ENCODE measurements at regions not wholly inside any gene's neighbourhood (a gene's known extent, or its start where the extent isn't known, plus 50 kb on each side); places are given as distances from the start of the nearest gene placed in this dataset.

GRCh38 chr1:201691716-201692554, 137.0 kb upstream of the IPO9 start:
- Histone ChIP-seq H3K36me3 (ENCODE audit: control insufficient read depth in 2 of 2, insufficient read depth in 2 of 2, low read length in 2 of 2) (no peaks in the 10 kb centered on the region), H3K4me1 (ENCODE audit: control insufficient read depth in 2 of 2, insufficient read depth in 2 of 2, low read length in 2 of 2) (peaks cover 18 to 20% of the 10 kb centered on the region in 2 donors), H3K27ac (ENCODE audit: low read depth in 2 of 2, low read length in 2 of 2) (no peak overlapping the region), H3K9me3 (ENCODE audit: control insufficient read depth in 2 of 2, low read length in 2 of 2) (no peaks in the 10 kb centered on the region), H3K4me3 (ENCODE audit: low read length in 2 of 2) (no peak overlapping the region), H3K27me3 (ENCODE audit: control insufficient read depth in 2 of 2, insufficient read depth in 2 of 2, low read length in 2 of 2) (no peaks in the 10 kb centered on the region), H3K9ac (ENCODE audit: low read depth in 1 of 2, low read length in 2 of 2) (no peak overlapping the region)

GRCh38 chr1:201692555-201693394, 136.2 kb upstream of the IPO9 start:
- Histone ChIP-seq H3K9ac (ENCODE audit: low read depth in 1 of 2, low read length in 2 of 2) (no peak overlapping the region), H3K4me1 (ENCODE audit: control insufficient read depth in 2 of 2, insufficient read depth in 2 of 2, low read length in 2 of 2) (peaks cover 13 to 16% of the 10 kb centered on the region in 2 donors), H3K9me3 (ENCODE audit: control insufficient read depth in 2 of 2, low read length in 2 of 2) (no peaks in the 10 kb centered on the region), H3K27me3 (ENCODE audit: control insufficient read depth in 2 of 2, insufficient read depth in 2 of 2, low read length in 2 of 2) (no peaks in the 10 kb centered on the region), H3K36me3 (ENCODE audit: control insufficient read depth in 2 of 2, insufficient read depth in 2 of 2, low read length in 2 of 2) (no peaks in the 10 kb centered on the region), H3K27ac (ENCODE audit: low read depth in 2 of 2, low read length in 2 of 2) (no peak overlapping the region), H3K4me3 (ENCODE audit: low read length in 2 of 2) (no peak overlapping the region)

DNA sequence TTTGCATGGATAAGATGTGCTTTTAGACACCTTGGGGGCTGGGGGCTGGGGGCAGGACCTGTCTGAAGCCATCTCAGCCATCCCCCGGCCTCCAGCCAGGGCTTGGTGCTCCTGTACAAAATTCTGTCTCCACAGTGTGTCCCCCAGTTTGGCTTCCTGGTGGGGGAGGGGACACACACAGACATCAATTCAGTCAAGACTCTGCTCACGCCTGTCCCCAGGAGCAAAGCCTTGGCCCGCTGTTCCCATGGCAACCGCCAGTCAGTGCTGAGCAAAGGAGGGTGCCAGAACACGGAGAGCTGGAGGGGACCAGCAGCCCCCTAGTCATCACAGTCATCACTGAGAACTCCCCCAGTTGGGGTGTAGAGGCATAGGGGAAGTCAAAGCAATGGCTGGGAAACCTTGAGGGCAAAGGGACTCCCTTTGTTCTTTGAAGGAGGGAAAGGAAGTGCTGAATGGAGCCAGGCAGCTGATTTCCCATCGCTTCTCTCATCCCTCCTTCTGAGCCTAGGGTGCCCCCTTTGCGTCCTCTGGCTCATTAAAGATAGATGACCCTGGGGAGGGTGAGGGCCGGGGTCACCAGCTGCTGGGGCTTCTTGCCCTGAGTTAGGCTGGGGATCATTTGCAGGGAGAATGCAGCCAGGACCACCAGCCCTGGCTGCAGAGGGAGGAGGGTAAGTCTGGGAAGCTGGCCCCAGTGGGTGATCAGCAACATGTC, 134.9 kb upstream of the IPO9 start:
- Histone ChIP-seq H3K9me3 (ENCODE audit: control insufficient read depth in 2 of 2, low read length in 2 of 2) (no peaks in the 10 kb centered on the region), H3K36me3 (ENCODE audit: control insufficient read depth in 2 of 2, insufficient read depth in 2 of 2, low read length in 2 of 2) (no peaks in the 10 kb centered on the region), H3K4me1 (ENCODE audit: control insufficient read depth in 2 of 2, insufficient read depth in 2 of 2, low read length in 2 of 2) (peaks cover 13 to 16% of the 10 kb centered on the region in 2 donors), H3K27ac (ENCODE audit: low read depth in 2 of 2, low read length in 2 of 2) (no peak overlapping the region), H3K4me3 (ENCODE audit: low read length in 2 of 2) (no peak overlapping the region), H3K27me3 (ENCODE audit: control insufficient read depth in 2 of 2, insufficient read depth in 2 of 2, low read length in 2 of 2) (no peaks in the 10 kb centered on the region), H3K9ac (ENCODE audit: low read depth in 1 of 2, low read length in 2 of 2) (no peak overlapping the region)

- Histone ChIP-seq H3K9me3 (ENCODE audit: control insufficient read depth in 2 of 2, low read length in 2 of 2) (no peaks in the 10 kb centered on the region), H3K4me1 (ENCODE audit: control insufficient read depth in 2 of 2, insufficient read depth in 2 of 2, low read length in 2 of 2) (peaks cover 13 to 16% of the 10 kb centered on the region in 2 donors), H3K27ac (ENCODE audit: low read depth in 2 of 2, low read length in 2 of 2) (no peak overlapping the region), H3K4me3 (ENCODE audit: low read length in 2 of 2) (no peak overlapping the region), H3K9ac (ENCODE audit: low read depth in 1 of 2, low read length in 2 of 2) (no peak overlapping the region), H3K27me3 (ENCODE audit: control insufficient read depth in 2 of 2, insufficient read depth in 2 of 2, low read length in 2 of 2) (no peaks in the 10 kb centered on the region), H3K36me3 (ENCODE audit: control insufficient read depth in 2 of 2, insufficient read depth in 2 of 2, low read length in 2 of 2) (no peaks in the 10 kb centered on the region)
These were observed 134.2 kb upstream of the IPO9 start for GRCh38 chr1:201694608-201695335.

- H3K27ac ChIP-seq (ENCODE audit: low read depth in 2 of 2, low read length in 2 of 2): no peak overlapping the region
- no peaks in the 10 kb centered on the region for H3K9me3 ChIP-seq (ENCODE audit: control insufficient read depth in 2 of 2, low read length in 2 of 2)
- no peaks in the 10 kb centered on the region for H3K27me3 ChIP-seq (ENCODE audit: control insufficient read depth in 2 of 2, insufficient read depth in 2 of 2, low read length in 2 of 2)
- H3K36me3 ChIP-seq (ENCODE audit: control insufficient read depth in 2 of 2, insufficient read depth in 2 of 2, low read length in 2 of 2): no peaks in the 10 kb centered on the region
- H3K9ac ChIP-seq (ENCODE audit: low read depth in 1 of 2, low read length in 2 of 2): no peak overlapping the region
- peaks cover 13 to 16% of the 10 kb centered on the region in 2 donors for H3K4me1 ChIP-seq (ENCODE audit: control insufficient read depth in 2 of 2, insufficient read depth in 2 of 2, low read length in 2 of 2)
- no peak overlapping the region for H3K4me3 ChIP-seq (ENCODE audit: low read length in 2 of 2)
These were observed 133.3 kb upstream of the IPO9 start for GRCh38 chr1:201695607-201696006.

DNA sequence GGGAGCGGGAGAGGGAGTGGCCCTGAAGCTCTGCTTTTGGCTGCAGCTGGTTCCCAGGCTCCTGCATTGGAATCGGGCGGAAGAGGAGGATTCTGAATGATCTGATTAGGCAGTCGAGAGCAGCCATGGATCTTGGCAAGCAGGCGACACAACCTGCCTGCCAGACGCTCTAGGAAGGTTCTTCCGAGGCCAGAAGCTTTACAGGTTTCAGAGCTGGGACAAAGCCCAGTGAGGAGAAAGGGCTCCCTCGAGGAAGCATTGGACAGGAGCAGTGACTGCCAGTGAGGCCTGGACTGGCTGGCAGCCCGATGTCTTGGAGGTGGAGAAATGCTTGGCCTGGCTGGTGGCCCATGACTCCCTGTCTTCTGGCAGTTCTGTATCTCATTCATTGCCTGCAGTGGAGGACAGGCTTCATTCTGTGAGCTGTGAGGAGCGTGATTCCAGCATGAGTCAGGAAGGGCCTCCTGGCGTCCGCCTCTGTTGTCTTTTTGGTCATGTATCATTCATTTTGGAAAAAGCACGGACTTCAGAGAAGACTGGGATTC, 132.7 kb upstream of the IPO9 start:
- H3K9me3 ChIP-seq (ENCODE audit: control insufficient read depth in 2 of 2, low read length in 2 of 2): no peaks in the 10 kb centered on the region
- no peak overlapping the region for H3K4me3 ChIP-seq (ENCODE audit: low read length in 2 of 2)
- no peak overlapping the region for H3K27ac ChIP-seq (ENCODE audit: low read depth in 2 of 2, low read length in 2 of 2)
- peaks cover 13 to 16% of the 10 kb centered on the region in 2 donors for H3K4me1 ChIP-seq (ENCODE audit: control insufficient read depth in 2 of 2, insufficient read depth in 2 of 2, low read length in 2 of 2)
- H3K9ac ChIP-seq (ENCODE audit: low read depth in 1 of 2, low read length in 2 of 2): no peak overlapping the region
- H3K36me3 ChIP-seq (ENCODE audit: control insufficient read depth in 2 of 2, insufficient read depth in 2 of 2, low read length in 2 of 2): no peaks in the 10 kb centered on the region
- H3K27me3 ChIP-seq (ENCODE audit: control insufficient read depth in 2 of 2, insufficient read depth in 2 of 2, low read length in 2 of 2): no peaks in the 10 kb centered on the region

DNA sequence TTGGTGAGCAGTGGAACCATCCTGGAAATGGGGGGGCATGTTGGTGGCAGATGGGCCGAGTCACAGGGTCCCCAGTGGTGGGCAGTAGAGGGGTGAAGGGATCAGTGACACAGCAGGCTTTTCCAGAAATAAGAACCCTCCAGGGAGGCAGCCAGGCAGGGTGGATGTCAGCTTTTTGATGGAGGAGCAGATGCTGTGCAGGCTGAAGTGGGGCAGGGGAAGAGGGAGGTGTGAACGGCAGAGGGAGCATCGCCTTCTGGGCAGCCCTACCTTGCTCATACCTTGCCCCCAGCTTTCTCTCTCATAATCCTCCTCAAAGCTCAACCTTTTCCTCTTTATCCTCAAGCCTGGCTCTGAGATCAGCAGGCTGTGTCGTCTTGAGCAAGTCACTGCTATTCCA, 131.8 kb upstream of the IPO9 start:
- H3K4me1 ChIP-seq (ENCODE audit: control insufficient read depth in 2 of 2, insufficient read depth in 2 of 2, low read length in 2 of 2): peaks cover 13 to 16% of the 10 kb centered on the region in 2 donors
- no peak overlapping the region for H3K4me3 ChIP-seq (ENCODE audit: low read length in 2 of 2)
- H3K36me3 ChIP-seq (ENCODE audit: control insufficient read depth in 2 of 2, insufficient read depth in 2 of 2, low read length in 2 of 2): no peaks in the 10 kb centered on the region
- H3K9me3 ChIP-seq (ENCODE audit: control insufficient read depth in 2 of 2, low read length in 2 of 2): no peaks in the 10 kb centered on the region
- H3K9ac ChIP-seq (ENCODE audit: low read depth in 1 of 2, low read length in 2 of 2): no peak overlapping the region
- H3K27ac ChIP-seq (ENCODE audit: low read depth in 2 of 2, low read length in 2 of 2): no peak overlapping the region
- no peaks in the 10 kb centered on the region for H3K27me3 ChIP-seq (ENCODE audit: control insufficient read depth in 2 of 2, insufficient read depth in 2 of 2, low read length in 2 of 2)

- no peak overlapping the region for H3K27ac ChIP-seq (ENCODE audit: low read depth in 2 of 2, low read length in 2 of 2)
- H3K9ac ChIP-seq (ENCODE audit: low read depth in 1 of 2, low read length in 2 of 2): no peak overlapping the region
These were observed 127.1 kb upstream of the IPO9 start for GRCh38 chr1:201701831-201702230.

GRCh38 chr1:201702936-201703335, 126.0 kb upstream of the IPO9 start:
- H3K36me3 ChIP-seq (ENCODE audit: control insufficient read depth in 2 of 2, insufficient read depth in 2 of 2, low read length in 2 of 2): no peaks in the 10 kb centered on the region
- H3K27ac ChIP-seq (ENCODE audit: low read depth in 2 of 2, low read length in 2 of 2): peak overlapping the region; percentile 63 to 71
- no peaks in the 10 kb centered on the region for H3K27me3 ChIP-seq (ENCODE audit: control insufficient read depth in 2 of 2, insufficient read depth in 2 of 2, low read length in 2 of 2)
- H3K9me3 ChIP-seq (ENCODE audit: control insufficient read depth in 2 of 2, low read length in 2 of 2): no peaks in the 10 kb centered on the region
- H3K9ac ChIP-seq (ENCODE audit: low read depth in 1 of 2, low read length in 2 of 2): peak overlapping the region in 1 of 2 donors; percentile 26
- H3K4me1 ChIP-seq (ENCODE audit: control insufficient read depth in 2 of 2, insufficient read depth in 2 of 2, low read length in 2 of 2): peaks cover 12 to 14% of the 10 kb centered on the region in 2 donors
- no peak overlapping the region for H3K4me3 ChIP-seq (ENCODE audit: low read length in 2 of 2)

More at GRCh38 chr1:201701831-201702230, 127.1 kb upstream of the IPO9 start:
- Histone ChIP-seq H3K36me3 (ENCODE audit: control insufficient read depth in 2 of 2, insufficient read depth in 2 of 2, low read length in 2 of 2) (no peaks in the 10 kb centered on the region), H3K4me3 (ENCODE audit: low read length in 2 of 2) (no peak overlapping the region), H3K4me1 (ENCODE audit: control insufficient read depth in 2 of 2, insufficient read depth in 2 of 2, low read length in 2 of 2) (peaks cover 12 to 15% of the 10 kb centered on the region in 2 donors), H3K27me3 (ENCODE audit: control insufficient read depth in 2 of 2, insufficient read depth in 2 of 2, low read length in 2 of 2) (no peaks in the 10 kb centered on the region), H3K9me3 (ENCODE audit: control insufficient read depth in 2 of 2, low read length in 2 of 2) (no peaks in the 10 kb centered on the region)

All from mucosa of rectum (tissue), 2 donors.